GM18909 (cell line): ENCODE measurements at regions not wholly inside any gene's neighbourhood (a gene's known extent, or its start where the extent isn't known, plus 50 kb on each side); places are given as distances from the start of the nearest gene placed in this dataset.
"Not testable (repeated sequence)": the region's sequence is repeated elsewhere in the genome, so short reads cannot be mapped to it uniquely, and the experiment has no call there.

ENCODE experiments used
- ATAC-seq: cut with Tn5 transposase; IDR thresholded peaks from one replicate; pipeline ENCODE4 v1.9.1; 2021; ENCODE audit warnings: mild to moderate bottlenecking; ENCODE audit not compliant: unreplicated experiment, poor library complexity

- ATAC-seq, result no peak
Observed at GRCh38 chr14:83867566-83868225, 1662.2 kb upstream of the FLRT2 start.

DNA sequence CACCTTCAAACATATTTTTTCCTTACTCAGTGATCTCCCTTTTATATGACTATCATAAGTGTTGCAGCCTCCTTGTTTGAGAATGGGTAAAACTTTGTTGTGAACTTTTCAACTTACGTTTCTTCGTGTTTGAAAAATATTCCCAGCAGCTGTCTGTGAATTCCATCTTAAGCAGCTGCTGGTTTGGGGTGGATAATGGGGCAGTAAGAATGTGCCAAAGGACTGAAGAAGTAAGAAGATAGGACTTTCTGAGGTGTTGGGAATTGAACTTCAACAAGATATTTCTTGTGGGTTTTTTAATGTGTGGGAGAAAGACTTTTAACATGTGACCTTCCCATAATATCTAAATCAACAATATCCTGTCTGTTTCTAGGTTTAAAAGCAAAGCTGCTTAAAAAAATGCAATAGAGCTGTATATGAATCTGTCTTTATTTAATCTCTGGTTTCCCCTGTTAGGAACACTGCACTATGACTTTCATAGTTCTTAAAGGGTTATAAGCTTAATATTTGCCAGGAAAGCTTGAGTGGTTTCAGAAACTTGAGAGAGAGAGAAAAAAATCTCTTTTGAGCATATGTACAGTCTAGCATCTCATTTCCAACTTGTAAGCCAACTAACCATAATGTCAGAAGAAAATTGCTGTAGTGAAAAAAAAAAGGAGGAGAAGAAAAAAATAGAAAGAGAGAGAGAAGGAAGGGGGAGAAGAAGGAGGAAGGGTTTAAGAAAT, 1659.2 kb upstream of the FLRT2 start:
- no peak for ATAC-seq

GRCh38 chr14:83873669-83874068, 1656.3 kb upstream of the FLRT2 start:
- ATAC-seq, result no peak

- ATAC-seq, result no peak
Observed at GRCh38 chr14:83874662-83875061, 1655.3 kb upstream of the FLRT2 start.

GRCh38 chr14:83883732-83884131, 1646.2 kb upstream of the FLRT2 start:
- no peak for ATAC-seq

DNA sequence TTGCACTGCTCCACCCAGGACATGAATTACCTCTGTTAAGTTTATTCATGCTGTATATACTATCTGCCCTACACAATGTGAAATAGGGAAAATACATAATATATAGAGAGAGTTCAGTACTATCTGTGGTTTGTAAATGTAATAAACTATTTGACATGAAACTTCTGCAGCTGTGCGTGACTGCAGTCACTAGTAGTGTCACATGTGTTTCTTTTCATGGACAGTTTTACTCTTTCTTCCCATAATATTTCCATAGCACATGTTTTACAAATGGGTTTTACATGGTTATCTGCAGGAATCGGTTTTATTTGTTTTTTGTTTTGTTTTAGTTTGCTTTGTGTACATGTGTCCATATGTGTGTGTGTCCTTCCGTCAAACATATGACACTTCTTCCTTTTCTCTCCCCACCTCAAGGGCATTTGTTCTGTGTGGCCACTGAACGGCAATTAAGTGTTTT, 1644.1 kb upstream of the FLRT2 start:
- no peak for ATAC-seq

- ATAC-seq, result no peak
Observed at GRCh38 chr14:83887866-83888265, 1642.1 kb upstream of the FLRT2 start.

DNA sequence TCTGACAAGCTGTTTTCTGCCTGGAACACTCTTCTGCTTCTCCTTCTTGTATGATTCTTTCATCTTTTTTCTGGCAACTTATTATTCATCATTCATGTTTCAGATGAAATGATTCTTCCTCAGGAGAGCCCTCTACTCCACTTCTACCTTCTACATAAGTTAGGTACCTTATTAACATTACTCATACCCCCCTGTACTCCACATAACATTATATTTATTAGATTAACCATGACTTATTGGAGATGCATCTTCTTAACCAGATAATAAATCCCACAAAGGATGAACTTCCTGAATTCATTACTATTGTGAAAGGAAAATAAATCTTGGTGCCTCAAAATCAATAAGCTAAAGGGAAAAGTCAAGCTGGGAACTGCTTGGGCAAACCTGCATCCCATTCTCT, 1636.5 kb upstream of the FLRT2 start:
- no peak for ATAC-seq

GRCh38 chr14:83894568-83894967, 1635.4 kb upstream of the FLRT2 start:
- ATAC-seq, result no peak

- not testable (repeated sequence) for ATAC-seq
Observed at GRCh38 chr14:83898558-83898957, 1631.4 kb upstream of the FLRT2 start.

- no peak for ATAC-seq
Observed at GRCh38 chr14:83899706-83900105, 1630.2 kb upstream of the FLRT2 start.

- no peak for ATAC-seq
Observed at GRCh38 chr14:83905157-83905556, 1624.8 kb upstream of the FLRT2 start.

- ATAC-seq, result no peak
Observed at GRCh38 chr14:83908419-83908818, 1621.5 kb upstream of the FLRT2 start.

DNA sequence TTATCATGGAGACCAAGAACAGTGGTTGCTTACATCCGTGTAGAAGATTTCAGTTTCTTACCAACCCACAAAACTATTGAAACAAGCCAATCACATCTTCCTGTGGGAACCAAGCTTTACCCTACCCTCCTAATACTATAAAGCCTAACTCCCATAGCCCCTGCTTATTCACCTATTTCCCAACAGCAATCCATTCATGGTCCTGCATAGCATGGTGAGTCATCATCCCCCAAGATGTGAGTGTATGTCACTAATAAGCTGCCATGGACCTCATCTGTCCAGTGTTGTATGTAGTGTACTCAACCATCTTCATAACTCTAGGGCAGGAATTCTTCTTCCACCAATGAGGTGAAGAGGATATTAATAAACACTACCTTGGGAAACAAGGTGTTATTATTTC, 1620.4 kb upstream of the FLRT2 start:
- ATAC-seq, result no peak

DNA sequence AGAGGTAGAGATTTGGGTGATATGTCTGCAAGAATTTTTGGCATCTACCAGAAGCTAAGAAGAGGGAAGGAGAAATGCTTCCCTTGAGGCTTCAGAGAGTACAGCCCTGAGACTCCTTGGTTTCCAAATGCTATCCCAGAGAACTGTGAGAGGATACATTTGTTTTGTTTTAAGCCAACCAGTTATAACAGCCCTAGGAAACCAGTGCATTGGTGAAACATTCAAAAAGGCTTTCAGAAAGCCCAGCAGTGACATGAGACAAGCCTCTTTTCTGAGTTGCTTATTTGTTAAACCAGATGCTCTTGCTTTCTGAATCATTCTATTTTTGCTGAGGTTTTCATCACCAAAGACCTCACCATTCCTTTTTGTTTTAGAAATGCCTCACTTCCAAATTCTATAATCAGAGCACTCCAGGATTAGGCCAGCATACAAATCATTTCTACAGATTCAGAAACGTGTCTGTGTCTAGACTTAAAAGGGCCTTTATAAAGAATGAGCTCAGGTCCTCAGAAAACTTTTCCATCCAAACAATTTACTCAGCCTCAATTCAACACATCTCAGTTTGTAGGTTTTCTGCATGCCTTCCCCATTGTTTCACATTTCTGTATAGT, 1617.8 kb upstream of the FLRT2 start:
- ATAC-seq, result no peak

- ATAC-seq, result no peak
Observed at GRCh38 chr14:83913476-83913875, 1616.5 kb upstream of the FLRT2 start.

DNA sequence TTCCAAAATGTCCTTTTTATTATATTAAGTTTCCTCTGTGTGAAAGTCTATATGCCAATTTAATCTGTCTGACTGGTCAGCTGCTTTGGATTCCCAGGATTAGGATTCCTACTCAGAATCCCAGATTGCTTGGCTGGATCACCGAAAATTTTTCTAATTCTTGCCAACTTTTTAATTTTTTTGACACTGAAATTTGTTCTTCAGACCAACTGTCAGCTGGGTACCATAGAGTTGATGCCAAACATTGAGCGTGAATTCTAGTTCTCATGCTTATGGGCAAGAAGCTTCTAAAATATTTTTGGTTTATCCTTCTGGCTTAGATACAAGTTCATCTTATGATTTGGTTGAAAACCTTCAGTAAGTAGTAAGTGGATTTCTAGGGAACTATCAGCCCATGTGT, 1611.4 kb upstream of the FLRT2 start:
- no peak for ATAC-seq

DNA sequence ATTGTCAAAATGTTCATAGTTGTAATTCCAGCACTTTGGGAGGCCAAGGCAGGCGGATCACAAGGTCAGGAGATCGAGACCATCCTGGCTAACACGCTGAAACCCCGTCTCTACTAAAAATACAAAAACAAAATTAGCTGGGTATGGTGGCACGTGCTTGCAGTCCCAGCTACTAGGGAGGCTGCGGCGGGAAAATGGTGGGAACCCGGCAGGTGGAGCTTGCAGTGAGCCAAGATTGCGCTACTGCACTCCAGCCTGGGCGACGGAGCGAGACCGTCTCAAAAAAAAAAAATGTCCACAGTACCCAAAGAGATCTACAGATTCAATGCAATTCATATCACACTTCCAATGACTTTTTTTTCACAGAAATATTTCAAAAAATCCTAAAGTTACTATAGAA, 1610.3 kb upstream of the FLRT2 start:
- not testable (repeated sequence) for ATAC-seq

DNA sequence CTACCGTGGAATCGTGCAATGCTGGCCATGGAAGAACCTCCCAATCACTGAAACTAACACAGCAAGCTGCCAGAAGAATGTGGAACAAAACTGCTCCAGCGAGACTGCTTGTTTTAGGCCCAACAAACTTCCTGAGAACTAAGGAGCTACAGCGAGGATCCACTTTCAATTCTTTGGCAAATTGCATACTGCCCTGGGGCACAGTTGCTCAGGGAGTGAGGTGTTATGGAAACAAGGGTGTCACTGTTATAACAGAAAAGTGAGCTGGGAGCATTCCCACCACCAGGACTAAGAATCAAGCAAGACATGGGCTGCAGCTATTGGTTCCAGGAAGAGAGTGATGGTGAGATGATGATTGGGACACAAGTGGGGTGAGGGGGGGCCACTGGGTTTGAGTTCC, 1606.1 kb upstream of the FLRT2 start:
- no peak for ATAC-seq

DNA sequence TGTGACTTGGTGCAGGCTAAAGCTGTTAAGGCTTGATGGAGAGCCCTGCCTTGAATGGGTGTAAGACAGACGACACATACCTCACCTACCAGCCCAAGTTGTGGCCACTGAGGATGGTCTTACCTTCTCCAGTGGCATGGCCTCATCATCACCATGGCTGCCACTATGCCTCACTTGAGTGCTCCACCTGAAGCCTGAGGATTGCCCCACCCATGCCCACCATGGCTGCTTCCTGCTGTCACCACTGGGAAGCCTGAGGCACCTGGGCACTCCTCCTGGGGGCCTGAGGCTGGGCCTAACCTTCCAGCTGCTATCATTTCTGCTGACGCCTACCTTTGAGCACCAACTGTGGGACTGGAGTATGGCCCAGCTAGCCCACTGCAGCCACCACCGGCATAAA, 1605.7 kb upstream of the FLRT2 start:
- ATAC-seq, result no peak

DNA sequence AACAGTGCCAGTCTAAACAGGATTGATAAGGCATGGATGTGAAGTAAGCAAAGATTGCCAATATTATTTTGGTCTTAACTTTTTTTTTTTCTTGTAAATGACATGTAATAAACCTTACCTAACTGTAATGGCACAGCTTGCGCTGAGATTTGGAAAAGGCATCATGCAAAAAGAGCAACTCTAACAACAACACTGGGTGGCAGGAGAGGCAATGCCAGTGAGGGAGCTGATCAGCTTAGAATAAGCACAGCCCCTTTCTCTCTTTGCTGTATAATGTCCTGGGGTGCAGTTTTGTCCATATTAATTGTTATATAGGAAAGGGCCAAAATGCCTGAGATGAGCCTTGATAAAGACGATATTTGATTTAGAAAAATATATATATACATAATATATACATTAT, 1589.7 kb upstream of the FLRT2 start:
- no peak for ATAC-seq

DNA sequence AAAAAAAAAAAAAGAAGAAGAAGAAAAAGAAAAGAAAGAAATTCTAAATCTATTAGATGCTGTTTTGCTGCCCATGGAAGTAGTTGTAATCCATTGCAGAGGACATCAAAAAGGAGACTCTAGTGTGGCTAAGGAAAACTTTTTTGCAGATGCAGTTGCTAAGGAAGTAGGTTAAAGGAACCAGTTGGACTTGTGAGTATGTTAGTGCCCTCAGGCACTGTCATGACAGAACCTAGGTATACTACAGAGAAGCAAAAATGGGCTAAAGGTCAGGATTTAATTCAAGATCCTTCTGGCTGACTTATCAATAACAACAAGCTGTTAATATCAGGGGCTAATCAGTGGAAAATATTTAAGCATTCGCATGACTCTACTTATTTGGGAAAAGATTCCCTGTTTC, 1571.6 kb upstream of the FLRT2 start:
- ATAC-seq, result no peak
